CD8-positive, alpha-beta memory T cell (primary cell): ENCODE measurements at regions not wholly inside any gene's neighbourhood (a gene's known extent, or its start where the extent isn't known, plus 50 kb on each side); places are given as distances from the start of the nearest gene placed in this dataset.

Source experiments
- CTCF ChIA-PET: fragments of 350-600 bp; sonication (Branson Sonifier 250); formaldehyde crosslinking; loops from one replicate; lab custom pipeline; 2021; ENCODE audit warnings: antibody characterized with exemption; lab: Charles Lee
- POLR2A ChIA-PET: fragments of 350-600 bp; sonication (Branson Sonifier 250); formaldehyde crosslinking; loops from one replicate; lab custom pipeline; 2021; ENCODE audit warnings: antibody characterized with exemption; lab: Charles Lee
- DNase-seq, 5 donors: peaks; one replicate each; pipeline versions ENCODE4 v3.0.0 to v3.0.0-alpha.2; 2020 to 2022; ENCODE audit warnings: mixed read lengths in 1 of 5
- H3K27ac ChIP-seq: one replicate; pipeline ENCODE4 v1.7.0; 2013; ENCODE audit warnings: low read depth, mild to moderate bottlenecking, low read length, moderate library complexity
- H3K27me3 ChIP-seq: 2 replicates; pipeline ENCODE4 v1.7.0; 2013; ENCODE audit warnings: low read length, mild to moderate bottlenecking; ENCODE audit not compliant: insufficient read depth, poor library complexity, severe bottlenecking
- H3K36me3 ChIP-seq: 2 replicates; pipeline ENCODE4 v1.7.0; 2013; ENCODE audit warnings: mild to moderate bottlenecking, low read length, moderate library complexity; ENCODE audit not compliant: insufficient read depth
- H3K4me1 ChIP-seq: 2 replicates; pipeline ENCODE4 v1.7.0; 2013; ENCODE audit warnings: mild to moderate bottlenecking, low read length, moderate library complexity; ENCODE audit not compliant: insufficient read depth
- H3K4me3 ChIP-seq: 2 replicates; pipeline ENCODE4 v1.7.0; 2013; ENCODE audit warnings: mild to moderate bottlenecking, low read length
- H3K9me3 ChIP-seq: 2 replicates; pipeline ENCODE4 v1.7.0; 2013; ENCODE audit warnings: mild to moderate bottlenecking, low read length
- H3K27ac Mint-ChIP-seq, 8 donors: one replicate each; pipeline ENCODE4 v1.8.0; 2020 to 2021; ENCODE audit warnings: mixed read lengths in 8 of 8, mild to moderate bottlenecking in 6 of 8, inconsistent platforms in 3 of 8, moderate library complexity in 3 of 8
- H3K27me3 Mint-ChIP-seq, 2 donors: one replicate each; pipeline ENCODE4 v1.8.0; 2020 to 2021; ENCODE audit warnings: mixed read lengths in 2 of 2, mild to moderate bottlenecking in 1 of 2, moderate library complexity in 1 of 2
- H3K36me3 Mint-ChIP-seq, 3 donors: one replicate each; pipeline ENCODE4 v1.8.0; 2020 to 2021; ENCODE audit warnings: mixed read lengths in 3 of 3, inconsistent platforms in 1 of 3, mild to moderate bottlenecking in 1 of 3
- H3K4me1 Mint-ChIP-seq, 3 donors: one replicate each; pipeline ENCODE4 v1.8.0; 2020 to 2021; ENCODE audit warnings: mixed read lengths in 3 of 3, inconsistent platforms in 1 of 3, mild to moderate bottlenecking in 1 of 3
- H3K4me3 Mint-ChIP-seq, 7 donors: one replicate each; pipeline ENCODE4 v1.8.0; 2020 to 2021; ENCODE audit warnings: mixed read lengths in 7 of 7, mild to moderate bottlenecking in 6 of 7, moderate library complexity in 4 of 7, inconsistent platforms in 2 of 7
- H3K9me3 Mint-ChIP-seq, 5 donors: one replicate each; pipeline ENCODE4 v1.8.0; 2020 to 2022; ENCODE audit warnings: mixed read lengths in 5 of 5, mild to moderate bottlenecking in 3 of 5, moderate library complexity in 2 of 5, inconsistent platforms in 1 of 5

- Histone ChIP-seq H3K9me3 (no peaks in the 10 kb centered on the region), H3K4me3 (no peak overlapping the region), H3K36me3 (no peaks in the 10 kb centered on the region), H3K27me3 (no peaks in the 10 kb centered on the region), H3K4me1 (no peaks in the 10 kb centered on the region), H3K27ac (no peak overlapping the region)
- Mint-ChIP-seq H3K27me3 (no peaks in the 10 kb centered on the region), H3K36me3 (no peaks in the 10 kb centered on the region), H3K9me3 (peaks cover under 1 to 13% (median 6%) of the 10 kb centered on the region in 5 donors), H3K27ac (no peak overlapping the region), H3K4me1 (no peaks in the 10 kb centered on the region), H3K4me3 (no peak overlapping the region)
- DNase-seq, result no peak
- ChIA-PET POLR2A (no interaction called here), CTCF (no interaction called here)
Measured at GRCh38 chr9:12604164-12604821, 88.9 kb upstream of the TYRP1 start.

GRCh38 chr9:12612211-12612770, 80.9 kb upstream of the TYRP1 start:
- Histone ChIP-seq H3K27me3 (no peaks in the 10 kb centered on the region), H3K27ac (no peak overlapping the region), H3K36me3 (no peaks in the 10 kb centered on the region), H3K4me3 (no peak overlapping the region), H3K4me1 (no peaks in the 10 kb centered on the region), H3K9me3 (no peaks in the 10 kb centered on the region)
- POLR2A ChIA-PET, result no interaction called here
- Mint-ChIP-seq H3K4me1 (no peaks in the 10 kb centered on the region), H3K9me3 (peaks cover 2 to 50% (median 28%) of the 10 kb centered on the region in 5 donors), H3K4me3 (no peak overlapping the region), H3K36me3 (no peaks in the 10 kb centered on the region), H3K27me3 (no peaks in the 10 kb centered on the region), H3K27ac (no peak overlapping the region)
- CTCF ChIA-PET, result no interaction called here
- DNase-seq, result no peak

- no peaks in the 10 kb centered on the region for H3K9me3 ChIP-seq
- Mint-ChIP-seq H3K27ac (no peak overlapping the region), H3K4me3 (no peak overlapping the region), H3K4me1 (no peaks in the 10 kb centered on the region), H3K27me3 (no peaks in the 10 kb centered on the region), H3K9me3 (peaks cover 2 to 50% (median 29%) of the 10 kb centered on the region in 5 donors), H3K36me3 (no peaks in the 10 kb centered on the region)
- no peaks in the 10 kb centered on the region for H3K4me1 ChIP-seq
- no peak overlapping the region for H3K27ac ChIP-seq
- POLR2A ChIA-PET, result no interaction called here
- DNase-seq, result no peak
- CTCF ChIA-PET, result no interaction called here
- H3K4me3 ChIP-seq, result no peak overlapping the region
- H3K36me3 ChIP-seq, result no peaks in the 10 kb centered on the region
- no peaks in the 10 kb centered on the region for H3K27me3 ChIP-seq
Measured at GRCh38 chr9:12613071-12613470, 80.1 kb upstream of the TYRP1 start.

GRCh38 chr9:12614488-12614887, 78.7 kb upstream of the TYRP1 start:
- ChIA-PET CTCF (no interaction called here), POLR2A (no interaction called here)
- Mint-ChIP-seq H3K4me3 (no peak overlapping the region), H3K9me3 (peaks cover 2 to 45% (median 22%) of the 10 kb centered on the region in 5 donors), H3K4me1 (no peaks in the 10 kb centered on the region), H3K27ac (no peak overlapping the region), H3K36me3 (no peaks in the 10 kb centered on the region), H3K27me3 (no peaks in the 10 kb centered on the region)
- no peak overlapping the region for H3K27ac ChIP-seq
- no peak overlapping the region for H3K4me3 ChIP-seq
- H3K36me3 ChIP-seq, result no peaks in the 10 kb centered on the region
- H3K9me3 ChIP-seq, result no peaks in the 10 kb centered on the region
- DNase-seq, result no peak
- H3K27me3 ChIP-seq, result no peaks in the 10 kb centered on the region
- H3K4me1 ChIP-seq, result no peaks in the 10 kb centered on the region

- Mint-ChIP-seq H3K4me1 (no peaks in the 10 kb centered on the region), H3K4me3 (no peak overlapping the region), H3K36me3 (no peaks in the 10 kb centered on the region), H3K27me3 (no peaks in the 10 kb centered on the region), H3K27ac (no peak overlapping the region), H3K9me3 (peaks cover 4 to 41% (median 20%) of the 10 kb centered on the region in 5 donors)
- Histone ChIP-seq H3K9me3 (no peaks in the 10 kb centered on the region), H3K36me3 (no peaks in the 10 kb centered on the region), H3K4me1 (no peaks in the 10 kb centered on the region), H3K27ac (no peak overlapping the region), H3K27me3 (no peaks in the 10 kb centered on the region), H3K4me3 (no peak overlapping the region)
- POLR2A ChIA-PET, result no interaction called here
- CTCF ChIA-PET, result interaction anchor here (0.8 kb wide), 1 partner anchor 22 kb away, joined by 3 read pairs; no protein-coding TSS in a partner anchor
- no peak for DNase-seq
Measured at GRCh38 chr9:12618956-12619355, 74.2 kb upstream of the TYRP1 start.

- no peaks in the 10 kb centered on the region for H3K36me3 ChIP-seq
- POLR2A ChIA-PET, result no interaction called here
Measured at GRCh38 chr9:12625844-12626243, 67.3 kb upstream of the TYRP1 start.

GRCh38 chr9:12627096-12627495, 66.1 kb upstream of the TYRP1 start:
- no peaks in the 10 kb centered on the region for H3K27me3 Mint-ChIP-seq
- H3K9me3 ChIP-seq, result peaks cover 6% of the 10 kb centered on the region
- no peak overlapping the region for H3K27ac Mint-ChIP-seq
- no peak overlapping the region for H3K27ac ChIP-seq
- no peaks in the 10 kb centered on the region for H3K36me3 Mint-ChIP-seq
- H3K4me1 Mint-ChIP-seq, result no peaks in the 10 kb centered on the region
- H3K4me1 ChIP-seq, result no peaks in the 10 kb centered on the region
- ChIA-PET POLR2A (no interaction called here), CTCF (no interaction called here)
- H3K4me3 ChIP-seq, result no peak overlapping the region
- no peaks in the 10 kb centered on the region for H3K36me3 ChIP-seq
- no peak overlapping the region for H3K4me3 Mint-ChIP-seq
- no peaks in the 10 kb centered on the region for H3K27me3 ChIP-seq
- DNase-seq, result no peak
- peaks cover 5 to 41% (median 29%) of the 10 kb centered on the region in 5 donors for H3K9me3 Mint-ChIP-seq

More at GRCh38 chr9:12625844-12626243, 67.3 kb upstream of the TYRP1 start:
- Histone ChIP-seq H3K9me3 (peaks cover 6% of the 10 kb centered on the region), H3K27ac (no peak overlapping the region), H3K4me1 (no peaks in the 10 kb centered on the region), H3K27me3 (no peaks in the 10 kb centered on the region), H3K4me3 (no peak overlapping the region)
- Mint-ChIP-seq H3K36me3 (no peaks in the 10 kb centered on the region), H3K4me3 (no peak overlapping the region), H3K9me3 (peaks cover 7 to 36% (median 26%) of the 10 kb centered on the region in 5 donors), H3K27me3 (no peaks in the 10 kb centered on the region), H3K27ac (no peak overlapping the region), H3K4me1 (no peaks in the 10 kb centered on the region)
- no peak for DNase-seq
- CTCF ChIA-PET, result no interaction called here

- no peaks in the 10 kb centered on the region for H3K4me1 ChIP-seq
- Mint-ChIP-seq H3K9me3 (peaks cover 2 to 36% (median 32%) of the 10 kb centered on the region in 5 donors), H3K27ac (no peak overlapping the region), H3K27me3 (no peaks in the 10 kb centered on the region), H3K4me1 (no peaks in the 10 kb centered on the region), H3K4me3 (no peak overlapping the region), H3K36me3 (no peaks in the 10 kb centered on the region)
- DNase-seq, result no peak
- ChIA-PET CTCF (no interaction called here), POLR2A (no interaction called here)
- H3K9me3 ChIP-seq, result peaks cover 6% of the 10 kb centered on the region
- H3K36me3 ChIP-seq, result no peaks in the 10 kb centered on the region
- H3K4me3 ChIP-seq, result no peak overlapping the region
- no peaks in the 10 kb centered on the region for H3K27me3 ChIP-seq
- H3K27ac ChIP-seq, result no peak overlapping the region
Measured at GRCh38 chr9:12628546-12628945, 64.6 kb upstream of the TYRP1 start.
